LNCaP clone FGC (cell line): ENCODE measurements at regions not wholly inside any gene's neighbourhood (a gene's known extent, or its start where the extent isn't known, plus 50 kb on each side); places are given as distances from the start of the nearest gene placed in this dataset.

Experiments used
- DNase-seq: peaks from one replicate; pipeline ENCODE4 v3.0.0-alpha.2; 2011; ENCODE audit warnings: low read depth
- H3K4me3 ChIP-seq: 2 replicates; pipeline ENCODE4 v1.5.1; 2011; ENCODE audit warnings: mild to moderate bottlenecking, low read depth, low read length, control low read depth
- CTCF ChIP-seq: IDR thresholded peaks from 2 replicates; pipeline ENCODE4 v1.5.1; 2012; ENCODE audit warnings: mild to moderate bottlenecking; ENCODE audit not compliant: control insufficient read depth, insufficient read depth; ENCODE audit errors: extremely low read depth

GRCh38 chr3:153072856-153073255 lies 89.2 kb upstream of the RAP2B start:
- no peak overlapping the region for H3K4me3 ChIP-seq
- no peak for TF ChIP-seq CTCF
- no peak for DNase-seq

- no peak for TF ChIP-seq CTCF
- no peak for DNase-seq
- no peak overlapping the region for H3K4me3 ChIP-seq
Measured at GRCh38 chr3:153073636-153074035, 88.4 kb upstream of the RAP2B start.

- no peak for TF ChIP-seq CTCF
- no peak for DNase-seq
- H3K4me3 ChIP-seq = no peak overlapping the region
Measured at GRCh38 chr3:153078826-153079225, 83.2 kb upstream of the RAP2B start.

- no peak for TF ChIP-seq CTCF
- H3K4me3 ChIP-seq = no peak overlapping the region
- no peak for DNase-seq
Measured at GRCh38 chr3:153079386-153079785, 82.6 kb upstream of the RAP2B start.

GRCh38 chr3:153080778-153081240 lies 81.2 kb upstream of the RAP2B start:
- no peak for DNase-seq
- TF ChIP-seq CTCF = no peak
- no peak overlapping the region for H3K4me3 ChIP-seq

- no peak overlapping the region for H3K4me3 ChIP-seq
- TF ChIP-seq CTCF = no peak
- DNase-seq = no peak
Measured at GRCh38 chr3:153084431-153084830, 77.6 kb upstream of the RAP2B start.
